ENCODE measurements at regions not wholly inside any gene's neighbourhood (a gene's known extent, or its start where the extent isn't known, plus 50 kb on each side); places are given as distances from the start of the nearest gene placed in this dataset.

- no peaks in the 10 kb centered on the region for H3K9me3 ChIP-seq (ENCODE audit: control insufficient read depth in 1 of 2, low read length in 2 of 2)
- no peak overlapping the region for H3K4me3 ChIP-seq (ENCODE audit: low read depth in 1 of 2, low read length in 2 of 2)
- H3K27ac ChIP-seq (ENCODE audit: low read length), result no peak overlapping the region
Measured at GRCh38 chr4:28177641-28178040, 1317.0 kb downstream of the STIM2 start.

GRCh38 chr4:28179126-28179525 lies 1318.5 kb downstream of the STIM2 start:
- Histone ChIP-seq H3K9me3 (ENCODE audit: control insufficient read depth in 1 of 2, low read length in 2 of 2) (no peaks in the 10 kb centered on the region), H3K4me3 (ENCODE audit: low read depth in 1 of 2, low read length in 2 of 2) (no peak overlapping the region), H3K27ac (ENCODE audit: low read length) (no peak overlapping the region), H3K36me3 (ENCODE audit: control insufficient read depth in 1 of 2, insufficient read depth in 2 of 2, low read length in 2 of 2) (no peaks in the 10 kb centered on the region), H3K27me3 (ENCODE audit: low read depth, low read length) (no peaks in the 10 kb centered on the region), H3K4me1 (ENCODE audit: control insufficient read depth in 1 of 2, insufficient read depth in 2 of 2, low read length in 2 of 2) (no peaks in the 10 kb centered on the region)

More at GRCh38 chr4:28177641-28178040, 1317.0 kb downstream of the STIM2 start:
- no peaks in the 10 kb centered on the region for H3K4me1 ChIP-seq (ENCODE audit: control insufficient read depth in 1 of 2, insufficient read depth in 2 of 2, low read length in 2 of 2)
- H3K27me3 ChIP-seq (ENCODE audit: low read depth, low read length), result no peaks in the 10 kb centered on the region
- no peaks in the 10 kb centered on the region for H3K36me3 ChIP-seq (ENCODE audit: control insufficient read depth in 1 of 2, insufficient read depth in 2 of 2, low read length in 2 of 2)

GRCh38 chr4:28209371-28209924 lies 1348.8 kb downstream of the STIM2 start:
- H3K4me3 ChIP-seq (ENCODE audit: low read depth in 1 of 2, low read length in 2 of 2), result no peak overlapping the region
- H3K27ac ChIP-seq (ENCODE audit: low read length), result no peak overlapping the region
- H3K27me3 ChIP-seq (ENCODE audit: low read depth, low read length), result no peaks in the 10 kb centered on the region
- H3K9me3 ChIP-seq (ENCODE audit: control insufficient read depth in 1 of 2, low read length in 2 of 2), result peaks cover 0 to 6% of the 10 kb centered on the region in 2 donors
- no peaks in the 10 kb centered on the region for H3K4me1 ChIP-seq (ENCODE audit: control insufficient read depth in 1 of 2, insufficient read depth in 2 of 2, low read length in 2 of 2)
- no peaks in the 10 kb centered on the region for H3K36me3 ChIP-seq (ENCODE audit: control insufficient read depth in 1 of 2, insufficient read depth in 2 of 2, low read length in 2 of 2)

- Histone ChIP-seq H3K36me3 (ENCODE audit: control insufficient read depth in 1 of 2, insufficient read depth in 2 of 2, low read length in 2 of 2) (no peaks in the 10 kb centered on the region), H3K27me3 (ENCODE audit: low read depth, low read length) (no peaks in the 10 kb centered on the region), H3K27ac (ENCODE audit: low read length) (no peak overlapping the region), H3K9me3 (ENCODE audit: control insufficient read depth in 1 of 2, low read length in 2 of 2) (no peaks in the 10 kb centered on the region), H3K4me3 (ENCODE audit: low read depth in 1 of 2, low read length in 2 of 2) (no peak overlapping the region), H3K4me1 (ENCODE audit: control insufficient read depth in 1 of 2, insufficient read depth in 2 of 2, low read length in 2 of 2) (no peaks in the 10 kb centered on the region)
Measured at GRCh38 chr4:28211676-28212470, 1351.2 kb downstream of the STIM2 start.

GRCh38 chr4:28221536-28221935 lies 1360.9 kb downstream of the STIM2 start:
- H3K36me3 ChIP-seq (ENCODE audit: control insufficient read depth in 1 of 2, insufficient read depth in 2 of 2, low read length in 2 of 2), result no peaks in the 10 kb centered on the region
- no peak overlapping the region for H3K27ac ChIP-seq (ENCODE audit: low read length)
- no peaks in the 10 kb centered on the region for H3K27me3 ChIP-seq (ENCODE audit: low read depth, low read length)
- H3K4me1 ChIP-seq (ENCODE audit: control insufficient read depth in 1 of 2, insufficient read depth in 2 of 2, low read length in 2 of 2), result no peaks in the 10 kb centered on the region
- no peak overlapping the region for H3K4me3 ChIP-seq (ENCODE audit: low read depth in 1 of 2, low read length in 2 of 2)
- no peaks in the 10 kb centered on the region for H3K9me3 ChIP-seq (ENCODE audit: control insufficient read depth in 1 of 2, low read length in 2 of 2)

- no peaks in the 10 kb centered on the region for H3K27me3 ChIP-seq (ENCODE audit: low read depth, low read length)
- peaks cover 0 to 11% of the 10 kb centered on the region in 2 donors for H3K4me1 ChIP-seq (ENCODE audit: control insufficient read depth in 1 of 2, insufficient read depth in 2 of 2, low read length in 2 of 2)
- no peaks in the 10 kb centered on the region for H3K9me3 ChIP-seq (ENCODE audit: control insufficient read depth in 1 of 2, low read length in 2 of 2)
- no peaks in the 10 kb centered on the region for H3K36me3 ChIP-seq (ENCODE audit: control insufficient read depth in 1 of 2, insufficient read depth in 2 of 2, low read length in 2 of 2)
- no peak overlapping the region for H3K27ac ChIP-seq (ENCODE audit: low read length)
- H3K4me3 ChIP-seq (ENCODE audit: low read depth in 1 of 2, low read length in 2 of 2), result no peak overlapping the region
Measured at GRCh38 chr4:28225050-28225449, 1364.4 kb downstream of the STIM2 start.

- no peaks in the 10 kb centered on the region for H3K9me3 ChIP-seq (ENCODE audit: control insufficient read depth in 1 of 2, low read length in 2 of 2)
- H3K36me3 ChIP-seq (ENCODE audit: control insufficient read depth in 1 of 2, insufficient read depth in 2 of 2, low read length in 2 of 2), result no peaks in the 10 kb centered on the region
- H3K4me1 ChIP-seq (ENCODE audit: control insufficient read depth in 1 of 2, insufficient read depth in 2 of 2, low read length in 2 of 2), result peaks cover 0 to 11% of the 10 kb centered on the region in 2 donors
- H3K27me3 ChIP-seq (ENCODE audit: low read depth, low read length), result no peaks in the 10 kb centered on the region
- no peak overlapping the region for H3K4me3 ChIP-seq (ENCODE audit: low read depth in 1 of 2, low read length in 2 of 2)
- H3K27ac ChIP-seq (ENCODE audit: low read length), result no peak overlapping the region
Measured at GRCh38 chr4:28225689-28226353, 1365.2 kb downstream of the STIM2 start.

GRCh38 chr4:28226962-28227361 lies 1366.3 kb downstream of the STIM2 start:
- no peaks in the 10 kb centered on the region for H3K36me3 ChIP-seq (ENCODE audit: control insufficient read depth in 1 of 2, insufficient read depth in 2 of 2, low read length in 2 of 2)
- peaks cover 0 to 11% of the 10 kb centered on the region in 2 donors for H3K4me1 ChIP-seq (ENCODE audit: control insufficient read depth in 1 of 2, insufficient read depth in 2 of 2, low read length in 2 of 2)
- H3K27ac ChIP-seq (ENCODE audit: low read length), result no peak overlapping the region
- H3K4me3 ChIP-seq (ENCODE audit: low read depth in 1 of 2, low read length in 2 of 2), result no peak overlapping the region
- no peaks in the 10 kb centered on the region for H3K9me3 ChIP-seq (ENCODE audit: control insufficient read depth in 1 of 2, low read length in 2 of 2)
- H3K27me3 ChIP-seq (ENCODE audit: low read depth, low read length), result no peaks in the 10 kb centered on the region

- no peak overlapping the region for H3K27ac ChIP-seq (ENCODE audit: low read length)
- no peak overlapping the region for H3K4me3 ChIP-seq (ENCODE audit: low read depth in 1 of 2, low read length in 2 of 2)
- H3K9me3 ChIP-seq (ENCODE audit: control insufficient read depth in 1 of 2, low read length in 2 of 2), result no peaks in the 10 kb centered on the region
- H3K36me3 ChIP-seq (ENCODE audit: control insufficient read depth in 1 of 2, insufficient read depth in 2 of 2, low read length in 2 of 2), result no peaks in the 10 kb centered on the region
- H3K4me1 ChIP-seq (ENCODE audit: control insufficient read depth in 1 of 2, insufficient read depth in 2 of 2, low read length in 2 of 2), result peaks cover 0 to 11% of the 10 kb centered on the region in 2 donors
- H3K27me3 ChIP-seq (ENCODE audit: low read depth, low read length), result no peaks in the 10 kb centered on the region
Measured at GRCh38 chr4:28227764-28228163, 1367.1 kb downstream of the STIM2 start.

GRCh38 chr4:28228561-28229491 lies 1368.2 kb downstream of the STIM2 start:
- no peak overlapping the region for H3K27ac ChIP-seq (ENCODE audit: low read length)
- peaks cover 0 to 11% of the 10 kb centered on the region in 2 donors for H3K4me1 ChIP-seq (ENCODE audit: control insufficient read depth in 1 of 2, insufficient read depth in 2 of 2, low read length in 2 of 2)
- no peaks in the 10 kb centered on the region for H3K36me3 ChIP-seq (ENCODE audit: control insufficient read depth in 1 of 2, insufficient read depth in 2 of 2, low read length in 2 of 2)
- H3K4me3 ChIP-seq (ENCODE audit: low read depth in 1 of 2, low read length in 2 of 2), result no peak overlapping the region
- H3K27me3 ChIP-seq (ENCODE audit: low read depth, low read length), result no peaks in the 10 kb centered on the region
- H3K9me3 ChIP-seq (ENCODE audit: control insufficient read depth in 1 of 2, low read length in 2 of 2), result no peaks in the 10 kb centered on the region

- Histone ChIP-seq H3K27me3 (ENCODE audit: low read depth, low read length) (no peaks in the 10 kb centered on the region), H3K9me3 (ENCODE audit: control insufficient read depth in 1 of 2, low read length in 2 of 2) (no peaks in the 10 kb centered on the region), H3K36me3 (ENCODE audit: control insufficient read depth in 1 of 2, insufficient read depth in 2 of 2, low read length in 2 of 2) (no peaks in the 10 kb centered on the region), H3K27ac (ENCODE audit: low read length) (no peak overlapping the region), H3K4me1 (ENCODE audit: control insufficient read depth in 1 of 2, insufficient read depth in 2 of 2, low read length in 2 of 2) (peaks cover 0 to 5% of the 10 kb centered on the region in 2 donors), H3K4me3 (ENCODE audit: low read depth in 1 of 2, low read length in 2 of 2) (no peak overlapping the region)
Measured at GRCh38 chr4:28232376-28232775, 1371.7 kb downstream of the STIM2 start.
